OCI-LY1 (cell line): ENCODE measurements at regions not wholly inside any gene's neighbourhood (a gene's known extent, or its start where the extent isn't known, plus 50 kb on each side); places are given as distances from the start of the nearest gene placed in this dataset.

ENCODE experiments used
- H2AFZ ChIP-seq: fragments of 200-600 bp; sonication (generic), shearing (Covaris generic); 2 replicates; pipeline ENCODE4 v1.6.0; 2014; ENCODE audit warnings: antibody characterized with exemption, mild to moderate bottlenecking, low read length
- H3F3A ChIP-seq: fragments of 200-600 bp; sonication (generic), shearing (Covaris generic); 2 replicates; pipeline ENCODE4 v1.6.0; 2014; ENCODE audit warnings: mild to moderate bottlenecking, antibody characterized with exemption, low read length, moderate library complexity; ENCODE audit not compliant: insufficient read depth
- H3K27ac ChIP-seq: fragments of 200-600 bp; sonication (generic); 2 replicates; pipeline ENCODE4 v1.5.1; 2014; ENCODE audit warnings: low read length, mixed run types, mild to moderate bottlenecking, low read depth; ENCODE audit not compliant: poor library complexity, severe bottlenecking
- H3K27me3 ChIP-seq: fragments of 200-600 bp; sonication (generic); 2 replicates; pipeline ENCODE4 v1.6.0; 2014; ENCODE audit warnings: antibody characterized with exemption, mild to moderate bottlenecking, low read length, moderate library complexity; ENCODE audit not compliant: insufficient read depth
- H3K36me3 ChIP-seq: fragments of 200-600 bp; sonication (generic); 2 replicates; pipeline ENCODE4 v1.6.1; 2014; ENCODE audit warnings: mild to moderate bottlenecking, antibody characterized with exemption, low read length, moderate library complexity, mixed read lengths; ENCODE audit not compliant: insufficient read depth
- H3K4me1 ChIP-seq: fragments of 200-600 bp; sonication (generic); 2 replicates; pipeline ENCODE4 v1.5.1; 2014; ENCODE audit warnings: mild to moderate bottlenecking, low read length, moderate library complexity; ENCODE audit not compliant: insufficient read depth, severe bottlenecking
- H3K4me2 ChIP-seq: fragments of 200-600 bp; sonication (generic), shearing (Covaris generic); 2 replicates; pipeline ENCODE4 v1.6.1; 2014; ENCODE audit warnings: low read length
- H3K4me3 ChIP-seq: fragments of 200-600 bp; sonication (generic); 2 replicates; pipeline ENCODE4 v1.5.1; 2014; ENCODE audit warnings: low read length, low read depth, mild to moderate bottlenecking, mixed read lengths; ENCODE audit not compliant: poor library complexity, severe bottlenecking
- H3K79me2 ChIP-seq: fragments of 200-600 bp; shearing (Covaris generic); 2 replicates; pipeline ENCODE4 v1.6.1; 2016; ENCODE audit warnings: mixed run types, low read length, mixed read lengths; ENCODE audit not compliant: insufficient read depth
- H3K9ac ChIP-seq: fragments of 200-600 bp; sonication (generic), shearing (Covaris generic); 2 replicates; pipeline ENCODE4 v1.6.1; 2014; ENCODE audit warnings: mild to moderate bottlenecking, low read length, mixed read lengths
- H3K9me2 ChIP-seq: fragments of 200-600 bp; sonication (generic), shearing (Covaris generic); 2 replicates; pipeline ENCODE4 v1.6.1; 2014; ENCODE audit warnings: low read depth, mild to moderate bottlenecking, low read length, mixed read lengths
- H3K9me3 ChIP-seq: fragments of 200-600 bp; shearing (Covaris generic); 2 replicates; pipeline ENCODE4 v1.6.1; 2014; ENCODE audit warnings: low read length, mixed read lengths
- H4K20me1 ChIP-seq: fragments of 200-600 bp; sonication (generic), shearing (Covaris generic); 2 replicates; pipeline ENCODE4 v1.6.0; 2016; ENCODE audit warnings: mild to moderate bottlenecking, low read length; ENCODE audit not compliant: insufficient read depth
- CTCF ChIP-seq: fragments of 200-600 bp; sonication (generic), shearing (Covaris generic); IDR thresholded peaks from 2 replicates; pipeline ENCODE4 v1.5.1; 2017; ENCODE audit warnings: mild to moderate bottlenecking, antibody characterized with exemption, low read length, moderate library complexity, mixed read lengths
- EZH2 ChIP-seq: fragments of 200-600 bp; sonication (generic), shearing (Covaris generic); IDR thresholded peaks from 2 replicates; pipeline ENCODE4 v1.8.0; 2017; ENCODE audit warnings: borderline replicate concordance, mixed run types, mild to moderate bottlenecking, antibody characterized with exemption, low read length, moderate library complexity, mixed read lengths

GRCh38 chr14:65258391-65258790, 154.1 kb upstream of the FUT8 start:
- H3K4me1 ChIP-seq: peaks cover 13% of the 10 kb centered on the region
- no peak overlapping the region for H3K4me3 ChIP-seq
- no peaks in the 10 kb centered on the region for H3K9me2 ChIP-seq
- H3K27me3 ChIP-seq: no peaks in the 10 kb centered on the region
- no peaks in the 10 kb centered on the region for H3K36me3 ChIP-seq
- H3K9ac ChIP-seq: no peak overlapping the region
- H3K9me3 ChIP-seq: no peaks in the 10 kb centered on the region
- H3F3A ChIP-seq: no peaks in the 10 kb centered on the region
- no peak for TF ChIP-seq EZH2
- no peak for TF ChIP-seq CTCF
- no peaks in the 10 kb centered on the region for H3K79me2 ChIP-seq
- no peak overlapping the region for H2AFZ ChIP-seq
- H4K20me1 ChIP-seq: no peaks in the 10 kb centered on the region
- no peak overlapping the region for H3K27ac ChIP-seq
- H3K4me2 ChIP-seq: no peak overlapping the region

GRCh38 chr14:65259000-65259399, 153.5 kb upstream of the FUT8 start:
- Histone ChIP-seq H2AFZ (no peak overlapping the region), H3K9ac (no peak overlapping the region), H3K27ac (no peak overlapping the region), H4K20me1 (no peaks in the 10 kb centered on the region), H3K4me3 (no peak overlapping the region), H3K4me2 (no peak overlapping the region), H3F3A (no peaks in the 10 kb centered on the region), H3K36me3 (no peaks in the 10 kb centered on the region), H3K79me2 (no peaks in the 10 kb centered on the region), H3K9me3 (no peaks in the 10 kb centered on the region), H3K27me3 (no peaks in the 10 kb centered on the region), H3K9me2 (no peaks in the 10 kb centered on the region), H3K4me1 (peaks cover 13% of the 10 kb centered on the region)
- no peak for TF ChIP-seq EZH2
- TF ChIP-seq CTCF: no peak

GRCh38 chr14:65260786-65261185, 151.7 kb upstream of the FUT8 start:
- Histone ChIP-seq H3K4me1 (peaks cover 7% of the 10 kb centered on the region), H3K4me2 (no peak overlapping the region), H3F3A (no peaks in the 10 kb centered on the region), H3K4me3 (no peak overlapping the region), H4K20me1 (no peaks in the 10 kb centered on the region), H2AFZ (no peak overlapping the region), H3K9me3 (no peaks in the 10 kb centered on the region), H3K36me3 (no peaks in the 10 kb centered on the region), H3K9me2 (no peaks in the 10 kb centered on the region), H3K9ac (no peak overlapping the region), H3K27me3 (no peaks in the 10 kb centered on the region), H3K27ac (no peak overlapping the region), H3K79me2 (no peaks in the 10 kb centered on the region)
- no peak for TF ChIP-seq EZH2
- no peak for TF ChIP-seq CTCF
